ENCODE measurements at regions not wholly inside any gene's neighbourhood (a gene's known extent, or its start where the extent isn't known, plus 50 kb on each side); places are given as distances from the start of the nearest gene placed in this dataset.

- no peak overlapping the region for H3K27ac ChIP-seq
- H3K4me3 ChIP-seq = no peak overlapping the region
These were observed 315.2 kb upstream of the CDH6 start for GRCh38 chr5:30878296-30878695.

- H3K27ac ChIP-seq = no peak overlapping the region
- H3K4me3 ChIP-seq = no peak overlapping the region
These were observed 319.0 kb upstream of the CDH6 start for GRCh38 chr5:30874241-30875034.

DNA sequence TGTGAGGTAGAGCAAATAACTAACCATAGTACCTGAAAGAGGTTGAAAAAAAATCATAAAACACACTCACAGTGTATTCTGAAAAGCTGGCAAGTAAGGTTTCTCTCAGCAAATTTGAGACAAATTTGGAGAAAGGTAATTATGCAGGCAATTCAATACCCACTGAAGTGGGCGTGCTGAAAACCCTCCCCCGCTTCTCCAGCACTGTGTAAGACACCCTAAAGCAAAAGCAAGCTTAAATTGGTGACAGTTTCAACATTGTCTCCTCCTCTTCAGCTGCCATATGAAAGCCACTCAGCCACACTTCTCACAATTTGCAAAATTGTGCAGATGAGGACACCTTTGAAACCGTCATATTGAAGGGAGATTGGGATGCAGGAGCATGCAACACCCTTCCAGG is 322.3 kb upstream of the CDH6 start:
- H3K4me3 ChIP-seq = no peak overlapping the region
- no peak overlapping the region for H3K27ac ChIP-seq

DNA sequence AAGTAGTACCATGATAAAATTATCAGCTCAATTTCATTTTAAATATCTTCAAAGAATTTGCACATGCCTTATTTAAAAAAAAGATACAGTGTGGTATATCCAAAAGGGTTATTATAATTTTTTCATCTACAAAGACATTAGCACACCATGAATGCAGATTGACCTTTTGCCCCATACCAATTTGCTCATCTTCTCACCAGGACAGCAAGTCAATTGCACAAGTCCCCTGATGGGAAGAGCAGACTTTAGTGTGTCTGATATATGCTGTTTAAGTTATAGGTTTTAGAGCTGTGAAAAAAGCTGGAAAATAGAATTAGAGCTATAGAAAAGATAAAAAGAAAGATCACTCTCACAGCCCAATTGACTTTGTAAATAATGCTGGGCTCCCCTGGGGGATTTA is 325.8 kb upstream of the CDH6 start:
- H3K4me3 ChIP-seq = no peak overlapping the region
- H3K27ac ChIP-seq = no peak overlapping the region

- H3K27ac ChIP-seq = no peak overlapping the region
- H3K4me3 ChIP-seq = no peak overlapping the region
These were observed 327.3 kb upstream of the CDH6 start for GRCh38 chr5:30866142-30866541.

DNA sequence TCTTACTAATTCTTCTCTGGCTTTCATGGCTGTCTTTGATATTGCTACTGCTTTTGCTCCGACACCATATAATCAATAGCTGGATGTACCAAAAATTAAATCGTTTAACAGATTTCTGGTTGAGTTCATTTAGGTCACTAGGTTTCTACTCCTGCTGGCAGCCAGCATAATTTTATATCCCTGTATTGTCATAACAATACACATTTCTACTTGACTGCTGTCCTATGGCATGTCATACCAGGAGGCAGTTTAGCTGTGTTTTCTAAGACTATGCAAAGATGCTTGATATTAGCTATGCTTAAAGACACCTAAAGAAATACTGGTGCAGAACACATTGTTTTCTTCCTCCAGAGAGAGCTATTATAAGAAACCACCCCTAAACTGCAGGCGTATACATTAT is 337.2 kb upstream of the CDH6 start:
- H3K4me3 ChIP-seq = no peak overlapping the region
- H3K27ac ChIP-seq = no peak overlapping the region

DNA sequence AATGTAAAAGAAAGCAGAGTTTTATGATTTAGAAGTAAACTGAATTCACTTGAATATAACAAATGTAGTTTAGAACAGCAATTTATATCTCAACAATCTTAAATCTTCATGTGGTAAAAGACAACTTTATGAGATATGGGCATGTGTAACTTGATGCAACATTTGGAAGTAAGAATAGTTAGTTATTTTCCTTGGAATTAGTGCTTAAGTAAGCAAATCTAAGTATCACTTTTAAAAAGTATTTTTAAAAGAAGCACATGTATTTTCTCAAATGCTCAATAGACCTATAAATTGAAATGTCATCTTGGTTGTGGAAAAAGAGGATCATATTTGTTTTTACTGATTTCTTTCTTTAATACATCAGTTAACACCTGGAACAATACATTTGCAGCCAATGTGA is 340.3 kb upstream of the CDH6 start:
- H3K4me3 ChIP-seq = no peak overlapping the region

GRCh38 chr5:30850866-30851265 is 342.6 kb upstream of the CDH6 start:
- H3K4me3 ChIP-seq = no peak overlapping the region
- H3K27ac ChIP-seq = no peak overlapping the region

More for the DNA sequence above, 340.3 kb upstream of the CDH6 start:
- no peak overlapping the region for H3K27ac ChIP-seq

GRCh38 chr5:30849931-30850710 is 343.4 kb upstream of the CDH6 start:
- no peak overlapping the region for H3K4me3 ChIP-seq
- no peak overlapping the region for H3K27ac ChIP-seq

DNA sequence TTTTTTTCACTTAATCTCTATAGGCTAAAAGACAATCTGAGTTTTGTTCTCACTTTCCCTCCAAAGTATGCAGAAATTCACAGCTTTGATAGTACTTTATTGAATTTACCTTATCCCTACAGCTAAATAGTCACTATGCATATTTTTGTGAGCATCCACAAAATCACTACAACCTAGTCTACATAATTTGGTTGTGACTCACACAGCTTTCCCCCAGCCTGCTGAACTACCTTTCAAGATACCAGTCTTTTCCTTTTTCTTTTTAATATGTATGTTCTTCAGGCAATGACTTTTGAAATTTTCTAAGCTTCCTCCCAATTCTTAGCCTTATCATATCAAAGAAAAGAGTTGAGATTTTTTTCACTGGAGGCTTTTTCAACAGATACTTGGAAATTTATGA is 347.3 kb upstream of the CDH6 start:
- Histone ChIP-seq H3K27ac (no peak overlapping the region), H3K4me3 (no peak overlapping the region)

GRCh38 chr5:30845194-30845593 is 348.3 kb upstream of the CDH6 start:
- no peak overlapping the region for H3K4me3 ChIP-seq
- no peak overlapping the region for H3K27ac ChIP-seq

GRCh38 chr5:30843541-30843940 is 349.9 kb upstream of the CDH6 start:
- H3K4me3 ChIP-seq = no peak overlapping the region
- H3K27ac ChIP-seq = no peak overlapping the region

- Histone ChIP-seq H3K4me3 (no peak overlapping the region), H3K27ac (no peak overlapping the region)
These were observed 353.5 kb upstream of the CDH6 start for GRCh38 chr5:30839956-30840355.

GRCh38 chr5:30838936-30839496 is 354.5 kb upstream of the CDH6 start:
- Histone ChIP-seq H3K4me3 (no peak overlapping the region), H3K27ac (no peak overlapping the region)

GRCh38 chr5:30832519-30832918 is 361.0 kb upstream of the CDH6 start:
- no peak overlapping the region for H3K27ac ChIP-seq
- H3K4me3 ChIP-seq = no peak overlapping the region

DNA sequence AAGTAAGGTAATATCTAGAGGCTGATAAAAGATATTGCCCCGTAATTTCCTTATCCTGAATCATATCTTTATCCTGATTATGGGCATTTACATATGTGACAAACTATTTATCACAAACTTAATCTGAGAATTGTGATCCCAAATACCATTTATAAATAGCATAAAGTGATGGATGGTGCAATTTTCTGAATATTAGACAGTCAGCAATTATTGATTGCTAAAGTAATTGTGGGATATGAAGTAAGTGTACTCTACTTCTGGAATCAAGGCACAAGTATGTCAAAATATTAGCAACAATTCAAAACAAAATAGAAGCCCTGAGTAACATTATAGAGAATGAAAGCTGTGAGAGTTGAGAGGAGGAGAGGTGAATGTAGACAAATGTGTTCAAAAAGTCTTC is 361.9 kb upstream of the CDH6 start:
- H3K4me3 ChIP-seq = no peak overlapping the region

DNA sequence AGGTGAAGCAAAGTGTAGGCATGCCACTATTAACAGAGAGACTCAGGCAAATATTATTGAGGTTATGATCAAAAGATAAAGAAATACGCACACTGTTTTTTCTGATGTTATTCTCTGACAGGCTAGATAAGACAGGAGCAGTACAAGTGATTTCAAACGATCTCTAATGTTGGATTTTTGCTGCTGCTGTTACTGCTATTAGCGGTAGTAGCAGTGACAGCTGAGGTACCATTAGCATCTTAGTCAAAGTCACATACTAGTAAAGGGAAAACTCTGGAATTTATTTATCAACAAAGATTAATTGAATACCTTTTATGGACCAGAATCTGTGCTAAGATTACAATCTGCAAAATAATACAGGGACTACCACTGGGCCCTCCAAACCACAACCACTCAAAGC is 362.4 kb upstream of the CDH6 start:
- Histone ChIP-seq H3K4me3 (no peak overlapping the region), H3K27ac (no peak overlapping the region)

More for the DNA sequence above, 361.9 kb upstream of the CDH6 start:
- no peak overlapping the region for H3K27ac ChIP-seq

- Histone ChIP-seq H3K27ac (no peak overlapping the region), H3K4me3 (no peak overlapping the region)
These were observed 382.2 kb upstream of the CDH6 start for GRCh38 chr5:30811298-30811697.

DNA sequence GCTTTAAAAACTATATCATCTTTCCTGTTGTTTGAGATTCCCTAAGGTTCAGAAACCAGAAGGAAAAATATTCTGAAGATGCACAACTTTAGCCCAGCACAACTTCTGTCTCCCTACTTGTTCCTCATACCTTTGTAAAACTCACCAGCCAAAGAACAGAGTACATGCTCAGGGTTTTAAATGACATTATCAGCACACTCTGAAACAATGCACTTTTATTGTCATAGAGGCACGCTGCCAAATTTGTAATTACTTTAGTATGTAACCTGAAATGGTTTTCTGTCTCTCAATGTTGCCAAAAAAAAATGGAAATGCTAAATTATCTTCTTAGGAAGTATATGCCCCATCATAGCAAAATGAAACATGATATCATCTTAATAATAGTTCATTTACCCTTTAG is 383.6 kb upstream of the CDH6 start:
- no peak overlapping the region for H3K4me3 ChIP-seq

DNA sequence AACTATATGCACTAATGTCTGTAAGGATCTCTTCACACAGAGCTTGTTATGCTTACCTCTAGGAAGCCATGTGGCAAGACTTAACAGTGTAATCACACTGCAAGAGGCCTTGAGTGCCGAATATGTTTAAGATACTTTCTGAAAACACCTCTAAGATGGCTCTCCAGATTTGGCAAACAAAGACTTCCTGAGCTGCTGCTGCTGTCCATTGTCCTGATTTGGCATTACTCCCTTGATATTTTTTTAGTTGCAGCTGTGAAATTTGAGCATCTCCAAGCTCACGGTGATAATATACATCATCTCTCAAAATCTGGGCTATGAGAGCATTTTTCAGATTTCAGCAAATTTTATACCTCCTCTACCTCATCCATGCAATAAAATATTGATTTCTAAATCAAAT is 384.5 kb upstream of the CDH6 start:
- no peak overlapping the region for H3K4me3 ChIP-seq

More for the DNA sequence above, 383.6 kb upstream of the CDH6 start:
- H3K27ac ChIP-seq = no peak overlapping the region

More for the DNA sequence above, 384.5 kb upstream of the CDH6 start:
- H3K27ac ChIP-seq = no peak overlapping the region

Measured in skin epidermis (tissue), 12 donors.